ENCODE measurements at regions not wholly inside any gene's neighbourhood (a gene's known extent, or its start where the extent isn't known, plus 50 kb on each side); places are given as distances from the start of the nearest gene placed in this dataset.

GRCh38 chr13:58093394-58093793 lies 461.9 kb downstream of the PCDH17 start:
- no peak for DNase-seq
- Mint-ChIP-seq H3K27ac (no peak overlapping the region), H3K4me1 (no peaks in the 10 kb centered on the region), H3K27me3 (ENCODE audit: low read depth in 3 of 3) (peaks cover 0 to 2% (median 0%) of the 10 kb centered on the region in 3 donors), H3K36me3 (no peaks in the 10 kb centered on the region), H3K9me3 (peaks cover 11 to 46% (median 21%) of the 10 kb centered on the region in 6 donors), H3K4me3 (no peak overlapping the region)

GRCh38 chr13:58097831-58098230 lies 466.3 kb downstream of the PCDH17 start:
- Mint-ChIP-seq H3K4me1 (no peaks in the 10 kb centered on the region), H3K4me3 (no peak overlapping the region), H3K27me3 (ENCODE audit: low read depth in 3 of 3) (no peaks in the 10 kb centered on the region), H3K27ac (no peak overlapping the region), H3K9me3 (peaks cover 4 to 29% (median 13%) of the 10 kb centered on the region in 6 donors), H3K36me3 (no peaks in the 10 kb centered on the region)
- DNase-seq = no peak

- peaks cover 11 to 38% (median 24%) of the 10 kb centered on the region in 6 donors for H3K9me3 Mint-ChIP-seq
- H3K27me3 Mint-ChIP-seq (ENCODE audit: low read depth in 3 of 3) = peaks cover 0 to 3% (median 0%) of the 10 kb centered on the region in 3 donors
- no peak for DNase-seq
- no peaks in the 10 kb centered on the region for H3K4me1 Mint-ChIP-seq
- H3K36me3 Mint-ChIP-seq = peaks cover 0 to 6% (median 0%) of the 10 kb centered on the region in 3 donors
- H3K27ac Mint-ChIP-seq = no peak overlapping the region
- H3K4me3 Mint-ChIP-seq = no peak overlapping the region
Observed at GRCh38 chr13:58119351-58119750, 487.8 kb downstream of the PCDH17 start.

- peaks cover 0 to 3% (median 0%) of the 10 kb centered on the region in 3 donors for H3K27me3 Mint-ChIP-seq (ENCODE audit: low read depth in 3 of 3)
- H3K9me3 Mint-ChIP-seq = peaks cover 11 to 39% (median 23%) of the 10 kb centered on the region in 6 donors
- no peak overlapping the region for H3K27ac Mint-ChIP-seq
- peaks cover 0 to 6% (median 0%) of the 10 kb centered on the region in 3 donors for H3K36me3 Mint-ChIP-seq
- DNase-seq = no peak
- H3K4me1 Mint-ChIP-seq = no peaks in the 10 kb centered on the region
- H3K4me3 Mint-ChIP-seq = no peak overlapping the region
Observed at GRCh38 chr13:58119804-58120203, 488.3 kb downstream of the PCDH17 start.

- Mint-ChIP-seq H3K27ac (no peak overlapping the region), H3K4me3 (no peak overlapping the region), H3K36me3 (peaks cover 0 to 11% (median 0%) of the 10 kb centered on the region in 3 donors), H3K27me3 (ENCODE audit: low read depth in 3 of 3) (no peaks in the 10 kb centered on the region), H3K9me3 (peaks cover 16 to 67% (median 47%) of the 10 kb centered on the region in 6 donors), H3K4me1 (no peaks in the 10 kb centered on the region)
- DNase-seq = no peak
Observed at GRCh38 chr13:58126496-58126895, 495.0 kb downstream of the PCDH17 start.

- Mint-ChIP-seq H3K36me3 (peaks cover 0 to 12% (median 0%) of the 10 kb centered on the region in 3 donors), H3K27ac (no peak overlapping the region), H3K4me3 (no peak overlapping the region), H3K27me3 (ENCODE audit: low read depth in 3 of 3) (peaks cover 0 to 2% (median 2%) of the 10 kb centered on the region in 3 donors), H3K4me1 (no peaks in the 10 kb centered on the region), H3K9me3 (peaks cover 26 to 63% (median 44%) of the 10 kb centered on the region in 6 donors)
- no peak for DNase-seq
Observed at GRCh38 chr13:58134012-58134411, 502.5 kb downstream of the PCDH17 start.

- peaks cover 28 to 66% (median 41%) of the 10 kb centered on the region in 6 donors for H3K9me3 Mint-ChIP-seq
- H3K36me3 Mint-ChIP-seq = peaks cover 0 to 12% (median 0%) of the 10 kb centered on the region in 3 donors
- no peak for DNase-seq
- H3K27ac Mint-ChIP-seq = no peak overlapping the region
- H3K4me1 Mint-ChIP-seq = no peaks in the 10 kb centered on the region
- H3K27me3 Mint-ChIP-seq (ENCODE audit: low read depth in 3 of 3) = peaks cover 0 to 2% (median 2%) of the 10 kb centered on the region in 3 donors
- no peak overlapping the region for H3K4me3 Mint-ChIP-seq
Observed at GRCh38 chr13:58134525-58134924, 503.0 kb downstream of the PCDH17 start.

GRCh38 chr13:58142952-58143351 lies 511.4 kb downstream of the PCDH17 start:
- no peak for DNase-seq
- Mint-ChIP-seq H3K27me3 (ENCODE audit: low read depth in 3 of 3) (peaks cover 0 to 3% (median 0%) of the 10 kb centered on the region in 3 donors), H3K36me3 (peaks cover 0 to 3% (median 0%) of the 10 kb centered on the region in 3 donors), H3K4me1 (no peaks in the 10 kb centered on the region), H3K9me3 (peaks cover 16 to 77% (median 40%) of the 10 kb centered on the region in 6 donors), H3K27ac (no peak overlapping the region), H3K4me3 (no peak overlapping the region)

GRCh38 chr13:58144616-58145015 lies 513.1 kb downstream of the PCDH17 start:
- no peak overlapping the region for H3K27ac Mint-ChIP-seq
- peaks cover 12 to 66% (median 33%) of the 10 kb centered on the region in 6 donors for H3K9me3 Mint-ChIP-seq
- DNase-seq = no peak
- no peak overlapping the region for H3K4me3 Mint-ChIP-seq
- H3K27me3 Mint-ChIP-seq (ENCODE audit: low read depth in 3 of 3) = peaks cover 0 to 3% (median 0%) of the 10 kb centered on the region in 3 donors
- no peaks in the 10 kb centered on the region for H3K4me1 Mint-ChIP-seq
- peaks cover 0 to 3% (median 0%) of the 10 kb centered on the region in 3 donors for H3K36me3 Mint-ChIP-seq

- Mint-ChIP-seq H3K36me3 (peaks cover 0 to 3% (median 0%) of the 10 kb centered on the region in 3 donors), H3K27me3 (ENCODE audit: low read depth in 3 of 3) (peaks cover 0 to 2% (median 0%) of the 10 kb centered on the region in 3 donors), H3K4me1 (no peaks in the 10 kb centered on the region), H3K9me3 (peaks cover 7 to 27% (median 14%) of the 10 kb centered on the region in 6 donors), H3K27ac (no peak overlapping the region), H3K4me3 (no peak overlapping the region)
- no peak for DNase-seq
Observed at GRCh38 chr13:58151452-58151851, 519.9 kb downstream of the PCDH17 start.

GRCh38 chr13:58160980-58161379 lies 529.4 kb downstream of the PCDH17 start:
- no peaks in the 10 kb centered on the region for H3K36me3 Mint-ChIP-seq
- no peak for DNase-seq
- peaks cover under 1 to 39% (median 16%) of the 10 kb centered on the region in 6 donors for H3K9me3 Mint-ChIP-seq
- no peaks in the 10 kb centered on the region for H3K4me1 Mint-ChIP-seq
- peaks cover 0 to 2% (median 0%) of the 10 kb centered on the region in 3 donors for H3K27me3 Mint-ChIP-seq (ENCODE audit: low read depth in 3 of 3)
- H3K4me3 Mint-ChIP-seq = no peak overlapping the region
- H3K27ac Mint-ChIP-seq = no peak overlapping the region

GRCh38 chr13:58165617-58166016 lies 534.1 kb downstream of the PCDH17 start:
- Mint-ChIP-seq H3K9me3 (peaks cover 0 to 49% (median 13%) of the 10 kb centered on the region in 6 donors), H3K27ac (no peak overlapping the region), H3K4me3 (no peak overlapping the region), H3K36me3 (no peaks in the 10 kb centered on the region), H3K4me1 (no peaks in the 10 kb centered on the region), H3K27me3 (ENCODE audit: low read depth in 3 of 3) (peaks cover 0 to 2% (median 0%) of the 10 kb centered on the region in 3 donors)
- no peak for DNase-seq

- peaks cover 28 to 68% (median 63%) of the 10 kb centered on the region in 6 donors for H3K9me3 Mint-ChIP-seq
- DNase-seq = no peak
- H3K4me1 Mint-ChIP-seq = no peaks in the 10 kb centered on the region
- H3K4me3 Mint-ChIP-seq = no peak overlapping the region
- H3K27ac Mint-ChIP-seq = no peak overlapping the region
- H3K27me3 Mint-ChIP-seq (ENCODE audit: low read depth in 3 of 3) = no peaks in the 10 kb centered on the region
- H3K36me3 Mint-ChIP-seq = peaks cover 0 to under 1% (median 0%) of the 10 kb centered on the region in 3 donors
Observed at GRCh38 chr13:58181111-58181510, 549.6 kb downstream of the PCDH17 start.

GRCh38 chr13:58187881-58188280 lies 556.3 kb downstream of the PCDH17 start:
- H3K4me1 Mint-ChIP-seq = no peaks in the 10 kb centered on the region
- H3K36me3 Mint-ChIP-seq = peaks cover 0 to 5% (median 0%) of the 10 kb centered on the region in 3 donors
- peaks cover 6 to 50% (median 34%) of the 10 kb centered on the region in 6 donors for H3K9me3 Mint-ChIP-seq
- H3K27ac Mint-ChIP-seq = no peak overlapping the region
- peaks cover 0 to 2% (median 0%) of the 10 kb centered on the region in 3 donors for H3K27me3 Mint-ChIP-seq (ENCODE audit: low read depth in 3 of 3)
- H3K4me3 Mint-ChIP-seq = no peak overlapping the region
- DNase-seq = no peak

GRCh38 chr13:58190577-58190976 lies 559.0 kb downstream of the PCDH17 start:
- no peak overlapping the region for H3K27ac Mint-ChIP-seq
- H3K4me3 Mint-ChIP-seq = no peak overlapping the region
- peaks cover 0 to 2% (median 0%) of the 10 kb centered on the region in 3 donors for H3K27me3 Mint-ChIP-seq (ENCODE audit: low read depth in 3 of 3)
- peaks cover 0 to 5% (median 0%) of the 10 kb centered on the region in 3 donors for H3K36me3 Mint-ChIP-seq
- no peaks in the 10 kb centered on the region for H3K4me1 Mint-ChIP-seq
- H3K9me3 Mint-ChIP-seq = peaks cover 8 to 48% (median 26%) of the 10 kb centered on the region in 6 donors
- no peak for DNase-seq

All from immature natural killer cell (primary cell).